NCI-H1048 (cell line): ENCODE measurements at regions not wholly inside any gene's neighbourhood (a gene's known extent, or its start where the extent isn't known, plus 50 kb on each side); places are given as distances from the start of the nearest gene placed in this dataset.

Experiments used
- DNase-seq: peaks from one replicate; lab custom pipeline; 2025; lab: John Stamatoyannopoulos, UW

DNA sequence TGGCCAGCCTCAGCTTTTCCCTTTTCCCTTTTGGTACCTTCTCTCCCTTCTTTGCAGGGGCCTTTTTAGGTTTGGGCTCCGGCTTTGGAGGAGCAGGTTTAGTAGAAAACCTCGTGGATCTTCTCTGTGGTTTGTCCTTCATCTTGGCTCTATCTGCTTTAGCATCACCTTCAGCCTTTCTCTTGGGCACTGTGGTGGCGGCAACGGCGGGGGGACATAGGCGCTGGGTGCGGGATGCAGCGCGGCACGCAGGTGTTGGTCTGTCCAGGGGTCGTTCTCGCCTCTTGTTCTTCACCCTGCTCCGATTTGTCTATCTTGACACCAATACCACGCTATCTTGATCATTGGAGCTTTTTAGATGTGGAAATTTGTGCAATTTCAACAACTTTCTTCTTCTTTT, 64.5 kb upstream of the SMAD3 start:
- no peak for DNase-seq

DNA sequence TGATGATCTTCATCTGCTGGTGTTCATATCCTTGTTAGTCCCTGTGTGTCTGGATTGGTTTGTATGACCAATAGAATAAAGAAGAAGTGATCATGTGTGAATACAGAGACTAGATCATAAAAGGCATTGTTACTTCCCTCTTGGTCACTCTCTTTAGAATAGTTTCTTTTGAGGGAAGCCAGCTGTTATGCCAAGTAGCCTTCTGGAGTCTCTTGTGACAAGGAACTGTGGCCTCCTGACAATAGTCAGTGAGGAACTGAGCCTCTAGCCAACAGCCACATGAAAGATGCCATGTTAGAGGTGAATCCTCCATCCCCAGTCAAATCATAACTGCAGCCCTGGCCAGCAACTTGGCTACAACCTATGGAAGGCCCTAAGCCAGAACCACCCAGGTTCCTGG, 63.0 kb upstream of the SMAD3 start:
- no peak for DNase-seq

GRCh38 chr15:67003586-67003985, 61.8 kb upstream of the SMAD3 start:
- DNase-seq = no peak

DNA sequence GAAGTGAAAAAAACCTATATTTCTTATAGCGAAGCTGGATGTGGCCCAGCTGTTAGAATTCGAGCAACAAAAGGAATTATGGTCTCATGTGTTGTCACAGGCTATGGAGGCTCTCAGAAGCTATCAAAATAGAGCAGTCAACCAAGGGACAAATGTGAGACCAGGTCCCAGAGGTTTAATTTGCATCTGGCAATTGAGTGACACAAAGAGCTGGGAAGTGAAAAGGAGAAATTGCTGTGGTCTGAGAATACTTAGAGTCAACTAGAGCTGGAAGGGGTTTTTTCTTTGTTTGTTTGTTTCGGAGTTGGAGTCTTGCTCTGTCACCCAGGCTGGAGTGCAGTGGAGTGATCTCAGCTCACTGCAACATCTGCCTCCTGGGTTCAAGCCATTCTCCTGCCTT, 61.3 kb upstream of the SMAD3 start:
- no peak for DNase-seq

- no peak for DNase-seq
Measured at GRCh38 chr15:67005294-67005996, 60.0 kb upstream of the SMAD3 start.

DNA sequence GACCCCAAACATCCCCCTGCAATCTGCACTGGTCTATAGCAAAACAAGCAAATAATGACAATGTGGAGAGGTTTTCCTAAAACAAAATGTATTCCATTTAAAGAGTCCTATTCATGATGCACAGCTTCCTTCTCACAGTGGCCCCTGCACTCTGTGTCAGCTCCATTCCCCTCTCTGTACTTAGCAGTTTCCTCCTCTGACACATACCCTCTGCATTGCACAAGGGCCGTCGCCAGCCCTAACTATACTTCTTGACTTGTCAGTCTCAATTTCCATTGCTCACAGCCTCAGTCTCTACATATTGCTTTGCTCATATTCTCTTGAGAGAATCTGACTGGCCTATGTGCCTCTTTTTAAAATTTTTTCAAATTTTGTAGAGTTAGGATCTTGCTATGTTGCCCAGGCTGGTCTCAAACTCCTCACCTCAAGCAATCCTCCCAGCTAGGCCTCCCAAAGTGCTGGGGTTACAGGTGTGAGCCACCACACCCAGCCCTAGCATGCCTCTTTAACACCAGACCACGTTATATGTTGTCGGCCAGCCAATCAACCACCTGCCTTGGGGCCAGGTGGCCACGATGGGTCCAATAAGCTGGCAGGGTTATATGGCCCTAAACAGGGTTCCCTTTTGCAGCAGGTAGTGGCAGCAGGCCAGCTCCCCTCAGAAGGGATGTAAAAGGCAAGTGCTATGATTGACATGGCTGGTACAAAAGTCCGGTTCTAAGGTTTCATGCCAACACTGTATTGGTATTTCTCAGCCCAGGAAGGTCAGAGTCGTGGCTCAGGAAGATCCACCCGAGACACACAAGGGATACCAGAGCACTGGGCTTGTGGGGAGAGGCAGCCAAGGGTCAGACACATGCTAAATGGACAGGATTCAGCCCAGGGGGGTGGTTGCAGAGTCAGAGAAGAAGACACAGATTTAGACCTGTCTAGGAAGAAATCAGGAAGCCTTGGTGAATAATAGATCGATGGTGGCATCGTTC, 59.0 kb upstream of the SMAD3 start:
- no peak for DNase-seq

GRCh38 chr15:67009576-67010569, 55.5 kb upstream of the SMAD3 start:
- DNase-seq = no peak

- DNase-seq = no peak
Measured at GRCh38 chr15:67010898-67011616, 54.3 kb upstream of the SMAD3 start.

DNA sequence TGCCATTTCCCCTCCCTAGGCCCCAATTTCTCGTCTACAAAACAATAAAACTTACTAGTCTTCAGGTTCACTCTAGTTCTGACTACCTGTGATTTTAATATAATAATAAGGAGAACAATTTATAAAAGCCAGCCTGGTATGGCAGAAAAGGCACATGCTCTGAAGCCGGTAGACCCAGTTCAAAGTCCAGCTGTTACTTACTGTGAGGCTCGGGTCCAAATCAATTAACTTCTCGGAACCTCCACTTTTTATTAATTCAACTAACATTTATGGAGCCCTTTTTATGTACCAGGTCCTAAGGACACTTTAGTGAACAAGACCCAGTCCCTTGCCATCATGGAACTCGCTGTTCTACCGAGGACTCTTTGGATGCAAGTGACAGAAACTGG, 53.8 kb upstream of the SMAD3 start:
- no peak for DNase-seq

- DNase-seq = no peak
Measured at GRCh38 chr15:67013696-67014095, 51.7 kb upstream of the SMAD3 start.
